Transverse colon (tissue), 4 donors: ENCODE measurements at regions not wholly inside any gene's neighbourhood (a gene's known extent, or its start where the extent isn't known, plus 50 kb on each side); places are given as distances from the start of the nearest gene placed in this dataset.

ENCODE experiments used
- CTCF ChIP-seq, 5 experiments: fragments of 200-600 bp in 3 of 5; fragments of 450-650 bp in 2 of 5; sonication (generic) in 3 of 5; IDR thresholded peaks; 1 replicate in 2 of 5; 2 replicates in 3 of 5; pipeline ENCODE4 v1.5.1; 2016 to 2017; ENCODE audit warnings: antibody characterized with exemption in 5 of 5, inconsistent platforms in 3 of 5, mild to moderate bottlenecking in 2 of 5, moderate library complexity in 1 of 5
- EP300 ChIP-seq: sonication (generic); formaldehyde crosslinking; IDR thresholded peaks from one replicate; pipeline ENCODE4 v1.6.1; 2017; ENCODE audit warnings: antibody characterized with exemption, low read depth
- POLR2A ChIP-seq: fragments of 450-650 bp; IDR thresholded peaks from one replicate; pipeline ENCODE4 v1.6.1; 2016; ENCODE audit warnings: antibody characterized with exemption, mild to moderate bottlenecking, moderate library complexity
- POLR2AphosphoS5 ChIP-seq, 3 donors: sonication (generic); formaldehyde crosslinking; IDR thresholded peaks; one replicate each; pipeline ENCODE4 v1.6.1; 2016; ENCODE audit warnings: antibody characterized with exemption in 3 of 3

- no peak for TF ChIP-seq POLR2AphosphoS5 (IDR thresholded peaks at IDR 0.05)
- TF ChIP-seq CTCF (IDR thresholded peaks at IDR 0.05), result no peak
- TF ChIP-seq POLR2A, result no peak
- TF ChIP-seq EP300, result no peak
Observed at GRCh38 chr4:181258569-181258968, 984.6 kb upstream of the TENM3 start.
